ENCODE measurements at regions not wholly inside any gene's neighbourhood (a gene's known extent, or its start where the extent isn't known, plus 50 kb on each side); places are given as distances from the start of the nearest gene placed in this dataset.

DNA sequence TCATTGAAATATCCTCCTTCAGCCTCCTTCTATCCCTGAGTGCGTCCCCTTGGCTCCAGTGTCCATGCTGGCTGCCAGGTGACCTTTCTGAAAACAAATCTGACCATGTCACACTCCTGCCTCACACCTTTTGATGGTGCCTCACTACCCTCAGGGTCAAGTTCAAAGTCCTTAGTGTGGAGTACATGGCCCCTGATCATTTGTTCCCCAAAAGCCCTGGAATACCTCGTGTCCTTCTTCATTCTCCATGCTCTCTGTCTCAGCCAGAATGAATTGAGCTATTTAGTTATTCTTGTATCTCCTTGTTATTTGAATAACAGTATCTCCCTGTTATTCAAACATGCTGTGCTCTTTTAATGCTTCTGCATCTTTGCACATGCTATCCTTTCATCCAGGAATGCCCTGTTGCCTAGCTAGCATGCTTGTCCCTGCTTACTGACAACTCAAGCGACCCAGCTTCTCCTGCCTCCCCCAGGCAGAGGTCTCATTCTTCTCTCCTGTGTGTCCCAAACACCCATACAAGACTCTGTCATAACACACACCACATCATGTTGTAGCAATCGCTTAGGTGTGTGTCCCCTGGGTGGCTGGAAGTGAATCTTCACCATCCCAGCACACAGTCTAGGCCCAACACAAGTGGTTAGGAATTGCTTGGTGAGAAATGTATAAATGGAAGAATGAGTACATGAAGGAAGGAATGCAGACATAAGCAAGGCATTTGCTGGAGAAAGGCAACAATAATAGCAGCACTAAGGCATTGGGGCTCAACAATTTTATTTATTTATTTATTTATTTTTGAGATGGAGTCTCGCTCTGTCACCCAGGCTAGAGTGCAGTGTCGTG is 144.0 kb downstream of the DDX1 start:
- no peak for DNase-seq

DNA sequence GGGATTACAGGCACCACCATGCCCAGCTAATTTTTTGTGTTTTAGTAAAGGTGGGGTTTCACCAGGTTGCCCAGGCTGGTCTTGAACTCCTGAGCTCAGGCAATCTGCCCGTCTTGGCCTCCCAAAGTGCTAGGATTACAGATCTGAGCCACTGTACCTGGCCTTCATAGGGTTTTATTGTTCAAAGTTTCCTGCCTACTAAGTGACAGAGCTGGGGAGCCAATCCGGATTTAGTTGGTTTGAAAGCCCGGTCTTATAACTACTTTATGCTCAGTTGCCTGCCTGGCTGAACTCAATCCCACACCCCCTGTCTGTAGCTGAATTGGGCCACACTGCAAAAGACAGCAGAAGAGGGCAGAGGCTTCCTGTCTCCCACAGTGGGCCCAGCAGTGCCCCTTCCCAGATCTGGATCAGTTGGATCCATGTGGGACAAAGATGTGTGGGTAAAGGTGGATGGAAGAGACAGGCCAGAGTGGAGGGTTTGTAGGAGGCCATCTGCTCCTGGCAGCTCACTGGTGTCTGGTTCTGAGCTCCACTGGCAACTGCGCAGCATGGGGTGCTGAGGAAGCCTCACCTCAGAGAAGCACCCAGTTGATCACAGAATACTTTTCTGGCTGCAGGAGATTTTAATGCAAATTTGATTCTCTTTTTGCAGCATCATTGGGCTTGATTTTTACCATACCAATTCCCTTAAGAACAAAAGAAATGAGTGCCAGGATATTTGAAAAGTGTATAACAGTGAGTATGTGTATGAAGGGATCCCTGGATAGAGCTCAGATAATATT is 144.9 kb downstream of the DDX1 start:
- DNase-seq = no peak

DNA sequence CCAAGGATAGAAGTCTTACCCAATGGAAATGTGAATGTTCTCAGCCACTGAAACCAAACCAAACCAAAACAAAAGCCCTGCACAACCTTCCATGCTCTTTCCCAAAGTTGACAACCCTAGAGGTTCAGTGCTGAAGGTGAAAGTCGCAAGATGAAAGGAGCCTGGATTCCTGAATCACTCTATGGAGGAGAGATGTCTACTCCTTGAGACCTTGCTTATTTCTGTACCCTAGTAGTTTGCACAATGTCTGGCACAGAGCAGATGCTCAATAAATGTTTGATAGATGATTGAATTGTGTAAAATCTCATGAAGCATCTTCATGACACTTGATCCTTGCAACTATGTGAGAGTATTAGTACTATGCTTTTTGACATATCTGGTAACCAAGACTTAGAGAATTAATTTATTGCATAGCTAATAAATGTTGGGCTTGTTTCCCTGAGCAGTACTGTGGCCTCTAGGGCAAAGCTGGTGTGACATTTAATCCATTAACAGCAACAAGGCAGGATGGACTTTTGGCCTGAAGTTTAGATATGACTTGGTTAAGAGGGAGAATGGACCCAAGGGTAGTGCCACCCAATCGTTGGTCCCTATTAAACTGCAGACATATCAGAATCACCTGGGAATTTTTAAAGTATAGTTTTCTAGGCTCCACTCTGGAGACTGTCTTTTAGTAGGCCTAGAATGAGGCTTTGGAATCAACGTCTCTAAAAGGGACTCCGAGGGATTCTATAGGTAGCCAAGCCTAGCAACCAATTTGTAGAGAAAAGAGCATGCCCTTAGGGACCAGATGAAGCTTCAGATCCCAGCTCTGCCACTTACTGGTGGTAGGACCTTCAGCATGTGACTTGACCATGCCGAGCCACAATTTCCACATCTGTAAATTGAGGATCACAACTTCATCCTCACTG is 145.9 kb downstream of the DDX1 start:
- no peak for DNase-seq

DNA sequence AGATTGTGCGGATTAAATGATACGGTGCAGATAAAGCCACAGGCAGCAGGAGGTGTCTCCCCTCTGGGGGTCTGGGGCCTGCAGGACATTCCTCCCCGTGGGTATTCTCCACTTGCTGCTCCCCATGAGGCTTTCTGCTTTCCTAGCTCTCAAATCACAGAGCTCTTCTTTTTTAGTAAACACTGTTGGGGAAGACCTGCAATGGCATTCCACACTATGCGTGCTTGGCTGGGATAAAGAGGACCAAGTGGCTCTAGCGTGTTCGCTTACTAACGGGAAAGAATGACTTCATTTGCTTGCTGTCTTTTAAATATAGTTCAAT is 146.5 kb downstream of the DDX1 start:
- no peak for DNase-seq

DNA sequence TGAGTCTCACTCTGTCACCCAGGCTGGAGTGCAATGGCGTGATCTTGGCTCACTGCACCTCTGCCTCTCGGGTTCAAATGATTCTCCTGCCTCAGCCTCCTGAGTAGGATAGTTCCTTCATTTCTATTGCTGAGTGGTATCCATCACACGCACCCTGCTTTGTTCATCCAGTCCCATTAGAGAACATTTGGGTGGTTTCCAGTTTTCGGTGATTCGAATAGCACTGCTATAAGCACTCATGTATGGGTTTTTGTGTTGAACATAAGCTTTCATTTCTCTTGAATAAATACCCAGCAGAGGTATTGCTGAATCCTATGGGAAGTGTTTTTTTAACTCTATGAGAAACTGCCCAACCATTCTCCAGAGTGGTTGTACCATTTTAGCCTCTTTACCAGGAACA is 147.3 kb downstream of the DDX1 start:
- DNase-seq = no peak

DNA sequence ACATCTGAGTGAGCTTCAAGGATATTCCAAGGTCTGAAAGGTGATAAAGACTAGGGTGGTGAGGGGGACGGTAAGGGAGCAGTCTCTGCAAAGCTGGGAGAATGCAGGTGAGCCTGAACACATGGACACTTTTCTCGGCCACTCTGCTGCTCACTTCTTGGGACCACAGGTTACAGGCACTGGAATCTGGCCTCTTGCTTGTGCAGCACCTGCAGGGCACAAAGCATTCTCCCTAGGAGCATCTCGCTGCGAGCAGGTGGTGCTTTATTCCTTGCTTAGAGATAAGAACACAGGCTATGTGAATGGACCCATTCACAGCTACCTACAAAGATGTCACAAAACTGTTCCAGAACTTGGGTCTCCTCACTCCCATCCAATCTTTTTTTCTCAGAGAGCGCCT is 153.2 kb downstream of the DDX1 start:
- DNase-seq = no peak

DNA sequence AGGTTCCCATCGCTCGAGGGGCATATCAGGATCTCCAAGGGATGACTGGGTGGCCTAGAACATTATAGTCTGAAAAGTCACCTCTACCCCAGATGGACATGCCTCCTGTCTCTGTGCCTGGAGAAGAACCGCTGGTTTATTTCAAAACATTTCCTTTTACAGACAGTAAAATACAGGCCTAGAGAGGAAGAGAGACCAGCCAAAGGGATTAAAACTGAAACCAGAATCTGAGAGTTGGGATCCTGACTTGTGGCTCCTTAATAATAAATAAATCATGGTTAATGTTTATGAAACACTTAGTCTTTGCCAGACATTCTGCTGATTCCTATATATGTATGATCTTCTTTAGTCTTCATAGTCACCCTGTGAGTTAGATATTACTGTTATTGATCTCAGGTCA is 153.7 kb downstream of the DDX1 start:
- no peak for DNase-seq

DNA sequence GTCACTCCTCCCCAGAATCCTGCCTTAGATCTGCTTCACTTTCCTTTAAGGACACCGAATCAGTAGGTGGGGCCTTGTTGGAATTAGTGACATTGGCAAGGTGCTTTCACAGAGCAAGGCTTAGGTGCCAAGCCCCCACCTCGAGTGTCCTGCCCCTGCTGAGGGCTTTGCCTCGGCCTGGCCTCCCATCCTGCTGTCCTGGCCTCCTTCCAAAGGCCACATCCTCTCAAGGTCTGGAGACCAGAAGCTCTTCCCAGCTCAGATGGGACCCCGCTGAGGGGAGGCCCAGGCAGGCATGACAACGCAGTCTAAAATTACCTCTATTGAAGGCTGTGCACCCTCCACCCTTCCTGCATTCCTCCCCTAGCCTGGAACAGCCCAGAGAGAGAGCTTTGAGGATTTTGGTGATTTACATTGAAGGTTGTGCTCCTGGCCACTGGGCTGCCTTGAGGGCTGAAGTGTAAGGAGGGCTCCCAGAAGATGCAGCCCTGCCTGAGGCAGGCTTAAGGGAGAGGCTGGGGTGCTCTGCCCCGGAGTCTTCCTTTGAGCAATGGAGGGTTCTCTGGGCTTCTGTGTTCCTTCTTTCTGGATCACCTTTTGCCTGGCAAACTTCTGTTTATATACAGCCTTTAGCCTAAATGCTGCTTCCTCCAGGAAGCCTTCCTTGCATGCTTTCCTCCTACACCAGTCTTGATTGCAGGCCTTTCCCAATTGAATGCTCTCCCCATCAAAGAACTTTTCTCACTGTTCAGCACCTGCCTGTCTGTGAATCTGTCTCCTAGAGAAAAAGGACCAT is 154.4 kb downstream of the DDX1 start:
- DNase-seq = no peak

DNA sequence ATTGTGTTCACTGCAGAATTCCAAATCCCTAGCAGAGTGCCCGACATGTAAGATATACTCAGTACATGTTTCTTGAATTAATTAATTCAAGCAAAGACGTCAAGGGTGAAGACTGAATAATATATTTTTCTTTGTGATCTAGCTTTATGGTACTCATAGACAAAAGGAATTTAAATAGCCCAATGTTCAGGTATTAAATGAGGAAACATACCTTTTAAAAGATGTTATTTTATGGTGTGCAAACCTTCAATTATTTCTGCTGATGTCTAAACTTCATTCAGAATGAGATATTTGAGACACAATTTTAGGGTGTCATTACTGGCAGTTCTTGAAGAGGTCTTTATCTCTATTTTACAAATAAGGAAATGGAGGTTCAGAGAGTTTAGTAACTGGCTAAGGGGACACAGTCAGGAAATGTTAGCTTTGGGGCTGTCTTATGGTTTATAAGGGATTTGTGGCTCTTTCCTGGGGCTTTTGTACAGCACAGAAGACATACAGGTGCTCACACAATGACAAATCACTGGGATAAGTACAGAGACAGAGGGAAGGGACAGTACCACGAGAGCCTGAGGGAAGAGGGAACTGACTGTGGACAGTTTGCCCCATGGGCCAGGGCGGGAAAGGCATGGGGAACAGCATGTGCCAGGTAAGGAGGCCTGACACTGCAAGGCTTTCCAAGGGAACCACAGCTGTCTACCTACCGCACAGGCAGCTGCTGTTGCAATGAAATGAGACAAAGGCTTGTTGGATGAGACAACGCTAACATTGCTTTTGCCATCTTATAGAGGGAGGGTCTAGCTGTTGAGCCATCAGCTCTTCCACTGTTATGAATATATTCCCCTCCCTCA is 155.3 kb downstream of the DDX1 start:
- DNase-seq = no peak

DNA sequence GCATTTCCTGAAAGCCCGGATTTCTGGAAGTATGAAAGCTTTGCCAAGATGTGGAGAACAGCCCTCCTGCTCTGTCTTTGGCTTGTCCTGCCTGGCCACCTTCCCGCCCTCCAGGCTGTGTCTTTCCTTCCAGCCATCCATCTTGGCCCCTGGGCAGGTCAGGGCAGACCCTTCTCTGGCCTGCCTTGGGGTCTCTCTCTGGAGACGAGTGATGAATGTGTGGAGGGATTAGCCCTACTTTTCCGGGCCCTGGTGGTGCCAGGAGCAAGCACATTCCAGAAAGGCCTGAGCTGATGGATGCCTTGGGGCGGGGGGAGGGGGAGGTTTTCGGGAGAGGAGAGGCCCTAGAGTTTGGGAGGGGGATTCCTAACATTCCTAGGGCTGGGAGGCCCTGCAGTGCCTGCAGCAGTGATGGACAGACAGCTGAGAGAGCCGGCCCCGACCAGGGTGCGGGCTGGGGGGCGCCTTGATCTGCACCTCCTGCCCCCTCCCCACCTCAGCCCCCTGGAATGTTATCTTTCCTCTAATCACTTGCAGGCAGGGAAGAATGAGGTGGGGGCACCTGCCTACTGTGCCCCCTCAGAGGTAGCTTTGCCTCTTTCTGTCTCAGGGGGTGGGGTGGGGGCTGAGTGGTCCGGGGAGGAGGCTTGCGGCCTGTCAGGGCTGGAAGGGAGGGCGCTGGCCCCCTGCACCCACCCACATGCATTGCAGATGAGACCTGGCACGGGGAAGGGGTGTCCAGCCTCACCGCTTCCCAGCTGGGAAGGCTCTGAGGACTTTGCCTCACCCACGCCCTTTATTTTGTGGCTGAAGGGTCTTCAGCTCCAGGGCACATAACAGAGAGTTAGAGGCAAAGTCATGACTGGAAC is 156.2 kb downstream of the DDX1 start:
- no peak for DNase-seq

DNA sequence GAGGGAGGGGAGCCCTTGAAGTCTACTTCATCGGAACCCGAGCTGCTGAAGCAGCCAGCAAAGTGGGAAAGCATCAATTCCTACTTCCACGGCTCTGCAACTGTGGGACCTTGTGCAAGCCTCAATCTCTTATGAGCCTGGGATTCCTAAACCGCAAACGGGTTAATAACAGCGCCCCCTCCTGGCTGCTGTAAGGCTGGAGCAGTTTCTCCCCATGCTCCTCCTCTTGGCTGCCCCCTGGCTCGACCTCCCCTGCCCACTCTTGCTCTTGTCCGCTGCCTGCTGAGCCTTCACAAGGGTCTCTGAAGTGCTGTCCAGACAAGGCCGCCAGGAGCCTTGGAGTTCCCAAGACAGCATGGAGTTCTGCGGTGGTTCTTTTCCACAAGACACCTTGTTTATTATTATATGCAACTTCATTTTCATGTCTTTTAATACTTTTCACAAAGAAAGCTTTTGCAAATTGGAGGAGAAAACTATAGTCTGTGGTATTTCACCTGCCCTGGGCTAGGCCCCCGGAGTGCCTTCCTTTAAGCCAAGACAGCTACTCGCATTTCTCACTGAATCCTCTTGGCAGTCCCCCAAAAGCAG is 157.2 kb downstream of the DDX1 start:
- no peak for DNase-seq

DNA sequence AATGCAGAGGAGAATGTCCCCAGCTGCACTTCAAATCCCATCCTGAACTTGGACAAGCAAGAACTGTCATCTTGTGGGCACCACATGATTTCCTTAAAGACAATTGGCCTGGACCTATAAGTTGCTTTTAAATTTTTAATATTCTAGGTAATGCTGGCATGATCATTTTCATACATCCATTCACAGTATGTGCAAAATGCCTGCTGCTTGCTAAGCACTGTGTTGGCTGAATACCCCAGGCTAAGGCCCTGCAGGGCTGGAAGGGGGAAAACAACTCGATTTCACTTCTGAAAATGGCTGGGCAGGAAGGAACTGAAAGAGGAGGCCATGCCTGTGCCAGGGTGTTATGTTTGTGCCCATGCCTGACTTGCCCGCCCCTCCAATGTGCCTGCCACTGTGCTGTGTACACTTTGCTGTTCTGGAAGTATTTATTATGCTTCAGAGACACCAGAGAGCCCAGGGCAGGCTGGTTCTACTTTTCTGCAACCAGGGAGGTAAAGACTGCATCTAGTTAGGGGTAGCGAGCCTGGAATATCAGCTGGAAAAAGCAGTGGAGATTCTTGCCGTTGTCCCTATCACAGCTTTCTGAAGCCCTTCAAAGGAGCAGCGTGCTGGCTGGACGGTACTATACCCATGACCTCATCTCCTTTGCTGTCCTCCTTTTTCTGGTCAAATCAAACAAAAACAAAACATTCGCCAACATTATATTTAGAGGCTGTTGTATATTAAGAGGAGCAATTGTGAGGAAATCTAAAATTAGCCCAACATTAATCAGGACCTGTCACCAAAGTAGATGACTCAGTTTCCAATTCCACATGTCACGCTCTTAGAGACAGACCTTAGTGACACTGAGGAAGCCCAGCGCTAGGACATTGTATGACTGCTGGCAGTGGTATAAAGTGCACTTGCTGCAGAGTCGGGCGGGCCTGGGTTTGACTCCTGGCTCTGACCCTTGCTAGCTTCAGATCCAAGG is 158.1 kb downstream of the DDX1 start:
- no peak for DNase-seq

DNA sequence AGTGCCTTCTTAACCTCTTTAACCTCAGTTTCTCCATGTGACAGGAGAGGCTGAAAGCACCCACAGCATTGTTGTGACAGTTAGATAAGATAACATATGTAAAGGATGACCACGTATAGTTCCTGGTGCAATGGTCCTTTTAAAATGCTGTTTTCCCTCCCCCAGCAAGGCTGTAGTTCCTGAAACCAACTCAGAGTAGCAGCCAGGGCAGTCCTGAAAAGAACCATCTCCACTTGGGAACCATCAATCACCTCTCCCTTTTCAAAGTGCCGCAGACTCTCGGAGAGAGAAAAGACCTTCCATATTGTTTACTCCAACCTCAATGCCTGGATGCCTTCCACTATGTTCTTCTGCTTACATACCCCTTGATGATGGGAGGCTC is 158.8 kb downstream of the DDX1 start:
- no peak for DNase-seq

DNA sequence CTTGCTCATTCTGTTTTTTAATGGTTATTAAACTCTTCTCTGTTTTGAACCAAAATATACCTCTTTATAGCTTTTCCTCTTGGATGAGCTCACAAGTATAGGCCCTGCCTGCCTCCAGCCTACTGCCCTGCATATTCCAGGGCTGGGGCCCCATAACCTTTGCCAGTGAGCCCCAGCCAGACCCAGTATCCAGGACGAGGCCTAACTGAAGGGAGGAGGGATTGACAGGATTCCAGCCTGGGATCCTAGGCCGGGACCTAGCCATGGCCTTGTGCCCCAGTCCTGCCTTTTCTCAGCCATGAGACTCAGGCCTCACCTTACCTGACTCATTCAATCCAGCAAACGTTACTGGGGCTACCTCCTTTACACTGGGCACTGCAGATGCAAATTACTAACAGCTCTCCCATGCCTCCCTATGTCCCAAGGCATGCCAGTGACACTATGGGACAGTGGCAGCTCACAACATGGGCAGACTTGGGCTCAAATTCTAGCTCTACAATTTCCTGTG is 159.2 kb downstream of the DDX1 start:
- DNase-seq = no peak

DNA sequence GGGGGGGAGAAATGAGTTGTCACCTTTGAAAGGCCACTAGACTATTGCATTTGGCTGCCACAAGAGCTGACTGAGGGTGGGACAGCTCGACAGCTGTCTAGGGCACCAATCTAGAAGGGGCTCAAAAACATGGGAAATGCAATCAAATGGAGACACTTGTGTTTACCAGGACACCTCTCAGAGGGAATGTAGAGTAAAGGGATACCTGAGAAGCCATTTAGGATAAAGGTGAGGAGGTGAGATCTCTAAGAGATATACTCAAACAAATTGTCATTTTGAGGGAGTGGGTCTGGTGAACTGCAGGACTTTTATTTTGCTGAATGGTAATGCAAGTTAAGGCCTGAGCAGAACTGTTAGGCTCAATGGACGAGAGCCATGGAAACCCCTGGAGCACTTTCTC is 159.8 kb downstream of the DDX1 start:
- no peak for DNase-seq

DNA sequence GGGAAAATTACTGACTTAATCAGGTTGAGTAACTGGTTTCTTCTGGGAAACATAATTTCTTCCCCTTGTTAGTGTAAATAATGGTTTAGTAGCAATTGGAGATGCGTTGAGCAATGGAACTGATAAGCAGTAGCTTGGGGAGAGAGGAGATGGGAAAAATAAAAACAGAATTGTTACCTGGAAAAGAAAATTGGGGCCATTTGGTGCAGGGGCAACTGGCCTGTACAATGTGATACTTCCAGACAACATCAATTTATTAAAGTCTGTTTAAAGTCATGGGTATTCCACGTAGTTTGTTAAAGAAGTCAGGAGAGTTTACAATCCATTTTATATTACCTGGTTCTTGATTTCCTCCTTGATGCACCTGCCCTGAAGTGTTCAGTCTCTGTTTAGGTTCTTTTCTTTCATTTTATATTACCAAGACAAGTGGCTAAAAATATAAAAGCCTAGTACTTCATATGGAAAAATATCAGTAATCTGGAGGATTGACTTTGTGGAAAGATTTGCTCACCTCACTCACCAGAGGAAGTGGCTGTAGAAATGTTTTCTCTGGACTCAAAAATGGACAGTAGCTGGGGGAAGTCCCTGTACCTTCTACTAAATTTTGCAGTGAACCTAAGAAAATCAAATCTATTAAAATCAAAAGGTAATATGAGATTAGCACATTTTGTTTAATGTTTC is 161.0 kb downstream of the DDX1 start:
- no peak for DNase-seq

DNA sequence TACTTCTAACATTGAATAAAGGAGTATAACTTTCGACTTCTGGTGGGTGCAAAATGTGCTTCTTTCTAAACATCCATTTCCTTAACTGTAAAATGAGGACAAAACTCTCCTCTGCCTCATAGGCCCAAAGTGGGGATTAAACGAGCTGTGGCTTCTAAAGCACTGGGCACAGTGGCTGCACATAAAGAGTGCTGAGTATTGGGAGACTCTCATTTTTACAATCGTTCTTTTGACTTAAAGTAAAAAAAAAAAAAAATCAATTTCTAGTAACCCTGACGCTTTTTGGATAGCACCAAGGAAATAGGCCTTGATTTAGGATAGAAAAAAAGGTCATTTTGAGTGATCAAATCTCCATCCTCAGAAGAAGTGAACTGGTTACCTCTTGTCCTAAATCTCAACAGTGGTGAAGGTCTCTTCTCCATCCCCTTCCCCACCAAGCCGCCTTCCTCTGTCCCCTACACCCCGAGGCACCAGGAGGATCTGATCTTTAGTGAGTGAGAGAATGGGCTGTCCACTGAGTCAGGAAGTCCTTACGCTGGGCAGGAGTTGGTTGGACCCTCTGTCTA is 161.6 kb downstream of the DDX1 start:
- no peak for DNase-seq
